C4-2B (cell line): ENCODE measurements at regions not wholly inside any gene's neighbourhood (a gene's known extent, or its start where the extent isn't known, plus 50 kb on each side); places are given as distances from the start of the nearest gene placed in this dataset.

Experiments used
- CTCF ChIP-seq: fragments of 450-650 bp; conservative IDR thresholded peaks from 2 replicates; pipeline ENCODE4 v1.5.1; 2017; ENCODE audit warnings: mild to moderate bottlenecking
- ZFX ChIP-seq: fragments of 450-650 bp; IDR thresholded peaks from 2 replicates; pipeline ENCODE4 v1.6.1; 2017

DNA sequence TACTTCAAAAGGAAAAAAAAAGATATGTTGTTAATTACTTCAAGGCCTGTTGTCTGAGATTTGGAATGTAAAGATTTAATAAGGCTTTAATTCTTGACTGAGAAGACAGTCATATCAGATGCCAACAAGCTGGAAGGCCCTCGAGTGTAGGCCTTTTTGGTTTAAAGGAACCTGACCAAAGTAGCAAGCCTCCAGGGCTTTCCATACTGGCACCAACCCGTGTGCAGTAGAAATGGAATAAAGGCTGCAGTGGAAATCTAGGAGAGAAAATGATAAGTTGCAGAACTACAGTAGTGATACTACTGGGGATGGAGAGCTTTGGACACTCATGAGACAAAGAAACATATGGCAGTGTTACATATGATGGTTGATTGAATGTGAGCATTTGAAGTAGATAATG, 358.0 kb downstream of the TAF11L14 start:
- TF ChIP-seq CTCF (no peak), ZFX (no peak)
